Large intestine (tissue), 3 donors: ENCODE measurements at regions not wholly inside any gene's neighbourhood (a gene's known extent, or its start where the extent isn't known, plus 50 kb on each side); places are given as distances from the start of the nearest gene placed in this dataset.

Experiments
- DNase-seq, 2 donors: peaks; one replicate each; pipeline versions ENCODE4 v3.0.0 to v3.0.0-alpha.2; 2013
- H3K27ac ChIP-seq: one replicate; pipeline ENCODE4 v1.5.1; 2013; ENCODE audit warnings: low read length
- H3K27me3 ChIP-seq: 2 replicates; pipeline ENCODE4 v1.6.1; 2013; ENCODE audit warnings: low read length; ENCODE audit not compliant: control insufficient read depth, insufficient read depth
- H3K36me3 ChIP-seq: 2 replicates; pipeline ENCODE4 v1.6.1; 2013; ENCODE audit warnings: low read length; ENCODE audit not compliant: control insufficient read depth, insufficient read depth
- H3K4me1 ChIP-seq: one replicate; pipeline ENCODE4 v1.6.1; 2013; ENCODE audit warnings: low read length; ENCODE audit not compliant: control insufficient read depth, insufficient read depth
- H3K4me3 ChIP-seq: one replicate; pipeline ENCODE4 v1.5.1; 2013; ENCODE audit warnings: low read length
- H3K9me3 ChIP-seq: one replicate; pipeline ENCODE4 v1.6.1; 2013; ENCODE audit warnings: mild to moderate bottlenecking, low read depth, low read length, moderate library complexity; ENCODE audit not compliant: control insufficient read depth
- WGBS: methylation state at CpG from one replicate; pipeline ENCODE4 v1.1.5; 2013; ENCODE audit warnings: low lambda C conversion rate; ENCODE audit not compliant: insufficient coverage; 5-methylcytosine and 5-hydroxymethylcytosine counted together

GRCh38 chr2:9707611-9708160 lies 76.9 kb upstream of the YWHAQ start:
- H3K27ac ChIP-seq, result no peak overlapping the region
- H3K4me3 ChIP-seq, result no peak overlapping the region
- WGBS, result no CpG with 5 or more reads among the region's 10 CpGs
- no peaks in the 10 kb centered on the region for H3K27me3 ChIP-seq
- H3K9me3 ChIP-seq, result peaks cover 5% of the 10 kb centered on the region
- H3K4me1 ChIP-seq, result peaks cover 11% of the 10 kb centered on the region
- no peak for DNase-seq
- no peaks in the 10 kb centered on the region for H3K36me3 ChIP-seq

- Histone ChIP-seq H3K9me3 (peaks cover 5% of the 10 kb centered on the region), H3K27ac (no peak overlapping the region), H3K27me3 (no peaks in the 10 kb centered on the region), H3K36me3 (no peaks in the 10 kb centered on the region), H3K4me3 (no peak overlapping the region), H3K4me1 (peaks cover 2% of the 10 kb centered on the region)
- no CpG with 5 or more reads among the region's 15 CpGs for whole genome bisulfite sequencing
- DNase-seq, result no peak
Observed at GRCh38 chr2:9708683-9709538, 78.1 kb upstream of the YWHAQ start.

GRCh38 chr2:9709539-9710285 lies 78.9 kb upstream of the YWHAQ start:
- DNase-seq, result no peak
- Histone ChIP-seq H3K36me3 (no peaks in the 10 kb centered on the region), H3K27me3 (no peaks in the 10 kb centered on the region), H3K9me3 (peaks cover 5% of the 10 kb centered on the region), H3K27ac (no peak overlapping the region), H3K4me1 (no peaks in the 10 kb centered on the region), H3K4me3 (no peak overlapping the region)
- WGBS, result no CpG with 5 or more reads among the region's 11 CpGs

- no peak for DNase-seq
- peaks cover 5% of the 10 kb centered on the region for H3K9me3 ChIP-seq
- WGBS, result no CpG with 5 or more reads among the region's 7 CpGs
- no peak overlapping the region for H3K4me3 ChIP-seq
- H3K4me1 ChIP-seq, result peaks cover 4% of the 10 kb centered on the region
- no peaks in the 10 kb centered on the region for H3K36me3 ChIP-seq
- no peaks in the 10 kb centered on the region for H3K27me3 ChIP-seq
- no peak overlapping the region for H3K27ac ChIP-seq
Observed at GRCh38 chr2:9710311-9710710, 79.5 kb upstream of the YWHAQ start.

- DNase-seq, result no peak
- Histone ChIP-seq H3K27ac (no peak overlapping the region), H3K9me3 (peaks cover 5% of the 10 kb centered on the region), H3K36me3 (no peaks in the 10 kb centered on the region), H3K4me3 (no peak overlapping the region), H3K4me1 (peaks cover 5% of the 10 kb centered on the region), H3K27me3 (no peaks in the 10 kb centered on the region)
- no CpG with 5 or more reads among the region's 11 CpGs for WGBS
Observed at GRCh38 chr2:9712263-9712662, 81.5 kb upstream of the YWHAQ start.

GRCh38 chr2:9714630-9715214 lies 83.9 kb upstream of the YWHAQ start:
- DNase-seq, result no peak
- Histone ChIP-seq H3K4me1 (peaks cover 5% of the 10 kb centered on the region), H3K27ac (no peak overlapping the region), H3K36me3 (no peaks in the 10 kb centered on the region), H3K9me3 (no peaks in the 10 kb centered on the region), H3K4me3 (no peak overlapping the region), H3K27me3 (no peaks in the 10 kb centered on the region)
- no CpG with 5 or more reads among the region's 14 CpGs for WGBS

GRCh38 chr2:9715238-9715637 lies 84.4 kb upstream of the YWHAQ start:
- no peaks in the 10 kb centered on the region for H3K36me3 ChIP-seq
- DNase-seq, result no peak
- H3K27ac ChIP-seq, result no peak overlapping the region
- no peak overlapping the region for H3K4me3 ChIP-seq
- peaks cover 5% of the 10 kb centered on the region for H3K4me1 ChIP-seq
- no peaks in the 10 kb centered on the region for H3K9me3 ChIP-seq
- H3K27me3 ChIP-seq, result no peaks in the 10 kb centered on the region
- no CpG with 5 or more reads among the region's 6 CpGs for WGBS

- H3K27me3 ChIP-seq, result no peaks in the 10 kb centered on the region
- H3K4me3 ChIP-seq, result no peak overlapping the region
- H3K27ac ChIP-seq, result no peak overlapping the region
- no peaks in the 10 kb centered on the region for H3K9me3 ChIP-seq
- no peaks in the 10 kb centered on the region for H3K36me3 ChIP-seq
- 80% methylated on average over 2 of the region's 7 CpGs for WGBS
- H3K4me1 ChIP-seq, result peaks cover 5% of the 10 kb centered on the region
- DNase-seq, result no peak
Observed at GRCh38 chr2:9717886-9718451, 87.2 kb upstream of the YWHAQ start.

- no peak for DNase-seq
- Histone ChIP-seq H3K9me3 (no peaks in the 10 kb centered on the region), H3K4me1 (no peaks in the 10 kb centered on the region), H3K27me3 (no peaks in the 10 kb centered on the region), H3K36me3 (no peaks in the 10 kb centered on the region), H3K27ac (no peak overlapping the region), H3K4me3 (no peak overlapping the region)
- WGBS, result 100% methylated on average over 2 of the region's 9 CpGs
Observed at GRCh38 chr2:9720352-9721093, 89.7 kb upstream of the YWHAQ start.
